Right atrium auricular region (tissue), 2 donors: ENCODE measurements at regions not wholly inside any gene's neighbourhood (a gene's known extent, or its start where the extent isn't known, plus 50 kb on each side); places are given as distances from the start of the nearest gene placed in this dataset.
A peak's percentile ranks its signal among the peaks of the same experiment; 100 is the strongest.
"Not testable (repeated sequence)": the region's sequence is repeated elsewhere in the genome, so short reads cannot be mapped to it uniquely, and the experiment has no call there.

ENCODE experiments used
- DNase-seq: peaks from one replicate; pipeline ENCODE4 v3.0.0-alpha.2; 2019; ENCODE audit warnings: low spot score
- H3K27ac ChIP-seq, 2 donors: fragments of 200-600 bp; sonication (generic); 1 replicate in 1 of 2; 2 replicates in 1 of 2; pipeline ENCODE4 v1.5.1; 2016 to 2019
- H3K27me3 ChIP-seq, 2 donors: fragments of 200-600 bp; sonication (generic); one replicate each; pipeline versions ENCODE4 v1.5.1 to v1.6.0; 2017 to 2019
- H3K36me3 ChIP-seq: fragments of 200-600 bp; sonication (generic); one replicate; pipeline ENCODE4 v1.5.1; 2016
- H3K4me1 ChIP-seq, 2 donors: fragments of 200-600 bp; sonication (generic); one replicate each; pipeline versions ENCODE4 v1.5.1 to v1.6.0; 2017 to 2019
- H3K4me3 ChIP-seq, 2 donors: fragments of 200-600 bp; sonication (generic); 1 replicate in 1 of 2; 2 replicates in 1 of 2; pipeline ENCODE4 v1.5.1; 2017 to 2019; ENCODE audit warnings: mild to moderate bottlenecking in 1 of 2, moderate library complexity in 1 of 2
- H3K9me3 ChIP-seq, 2 donors: fragments of 200-600 bp; sonication (generic); one replicate each; pipeline ENCODE4 v1.5.1; 2019
- TF ChIP-seq, protein P1 (sequence below), 2 donors: fragments of 200-600 bp; sonication (generic); IDR thresholded peaks; one replicate each; pipeline ENCODE4 v1.5.1; 2019; ENCODE audit warnings: antibody characterized with exemption in 2 of 2

DNA sequence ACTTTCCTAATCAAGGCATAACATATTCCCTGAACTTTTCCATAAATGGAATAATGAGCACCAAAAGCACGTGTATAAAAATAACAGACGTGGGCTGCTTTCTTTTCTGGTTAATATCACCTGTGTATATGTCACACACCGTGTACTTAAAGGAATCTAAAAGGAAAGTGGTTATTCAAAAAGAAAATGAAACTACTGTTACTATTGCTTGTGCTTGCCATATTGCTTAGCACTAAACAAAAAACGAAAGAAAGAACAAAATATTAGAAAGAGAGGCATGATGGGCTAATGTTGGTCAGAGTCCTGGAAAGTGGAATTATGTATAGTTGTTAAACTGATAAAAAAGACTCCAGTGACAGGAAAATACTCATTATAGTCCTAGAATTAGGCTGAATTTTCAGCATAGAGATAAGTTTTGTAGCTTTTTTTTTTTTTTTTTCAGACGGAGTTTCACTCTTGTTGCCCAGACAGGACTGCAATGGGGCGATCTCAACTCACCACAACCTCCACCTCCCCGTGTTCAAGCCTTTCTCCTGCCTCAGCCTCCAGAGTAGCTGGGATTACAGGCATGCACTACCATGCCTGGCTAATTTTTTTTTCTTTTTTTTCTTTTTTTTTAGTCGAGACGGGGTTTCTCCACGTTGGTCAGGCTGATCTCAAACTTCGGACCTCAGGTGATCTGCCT lies 123.2 kb downstream of the PABPC4L start:
- no peaks in the 10 kb centered on the region for H3K36me3 ChIP-seq
- no peaks in the 10 kb centered on the region for H3K4me1 ChIP-seq
- H3K27me3 ChIP-seq: no peaks in the 10 kb centered on the region
- H3K4me3 ChIP-seq: peak overlapping the region in 1 of 2 donors; percentile 5
- H3K9me3 ChIP-seq: no peaks in the 10 kb centered on the region
- TF ChIP-seq, protein P1, sequence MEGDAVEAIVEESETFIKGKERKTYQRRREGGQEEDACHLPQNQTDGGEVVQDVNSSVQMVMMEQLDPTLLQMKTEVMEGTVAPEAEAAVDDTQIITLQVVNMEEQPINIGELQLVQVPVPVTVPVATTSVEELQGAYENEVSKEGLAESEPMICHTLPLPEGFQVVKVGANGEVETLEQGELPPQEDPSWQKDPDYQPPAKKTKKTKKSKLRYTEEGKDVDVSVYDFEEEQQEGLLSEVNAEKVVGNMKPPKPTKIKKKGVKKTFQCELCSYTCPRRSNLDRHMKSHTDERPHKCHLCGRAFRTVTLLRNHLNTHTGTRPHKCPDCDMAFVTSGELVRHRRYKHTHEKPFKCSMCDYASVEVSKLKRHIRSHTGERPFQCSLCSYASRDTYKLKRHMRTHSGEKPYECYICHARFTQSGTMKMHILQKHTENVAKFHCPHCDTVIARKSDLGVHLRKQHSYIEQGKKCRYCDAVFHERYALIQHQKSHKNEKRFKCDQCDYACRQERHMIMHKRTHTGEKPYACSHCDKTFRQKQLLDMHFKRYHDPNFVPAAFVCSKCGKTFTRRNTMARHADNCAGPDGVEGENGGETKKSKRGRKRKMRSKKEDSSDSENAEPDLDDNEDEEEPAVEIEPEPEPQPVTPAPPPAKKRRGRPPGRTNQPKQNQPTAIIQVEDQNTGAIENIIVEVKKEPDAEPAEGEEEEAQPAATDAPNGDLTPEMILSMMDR (IDR thresholded peaks at IDR 0.05): no peak
- DNase-seq: no peak
- H3K27ac ChIP-seq: no peak overlapping the region

DNA sequence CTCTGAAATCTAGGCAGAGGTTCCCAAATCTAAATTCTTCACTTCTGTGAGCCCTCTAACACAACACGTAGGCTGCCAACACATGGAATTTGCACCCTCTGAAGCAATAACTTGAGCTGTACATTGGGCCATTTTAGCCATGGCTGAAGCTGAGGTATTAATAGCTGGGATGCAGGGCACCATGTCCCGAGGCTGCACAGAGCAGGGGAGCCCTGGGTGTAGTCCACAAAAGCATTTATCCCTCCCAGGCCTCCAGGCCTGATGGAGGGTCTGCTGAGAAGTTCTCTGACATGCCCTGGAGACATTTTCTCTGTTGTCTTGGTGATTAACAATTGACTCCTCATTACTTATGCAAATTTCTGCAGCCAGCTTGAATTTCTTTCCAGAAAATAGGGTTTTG lies 127.9 kb downstream of the PABPC4L start:
- no peak for DNase-seq
- H3K36me3 ChIP-seq: no peaks in the 10 kb centered on the region
- H3K4me3 ChIP-seq: no peak overlapping the region
- TF ChIP-seq, protein P1 (IDR thresholded peaks at IDR 0.05): no peak
- H3K4me1 ChIP-seq: no peaks in the 10 kb centered on the region
- H3K9me3 ChIP-seq: no peaks in the 10 kb centered on the region
- H3K27ac ChIP-seq: no peak overlapping the region
- no peaks in the 10 kb centered on the region for H3K27me3 ChIP-seq

DNA sequence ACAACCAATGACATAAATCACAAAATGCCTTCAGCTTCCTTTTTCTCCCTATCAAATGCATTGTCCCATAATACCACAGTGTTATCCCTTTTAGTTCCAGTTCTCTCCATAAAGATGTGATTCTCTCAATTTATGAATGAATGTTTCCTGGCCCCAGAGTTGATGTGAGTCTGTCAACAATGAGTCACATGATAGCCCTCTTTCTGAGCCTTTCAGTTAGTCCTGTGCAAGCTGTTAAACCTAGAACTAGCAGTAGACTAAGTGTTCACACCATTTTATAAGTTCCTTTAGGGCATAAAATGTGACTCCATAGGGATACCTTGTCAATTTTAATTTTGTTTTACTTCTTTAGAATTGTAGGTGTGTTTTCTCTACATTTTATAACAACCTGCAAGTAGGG lies 129.5 kb downstream of the PABPC4L start:
- Histone ChIP-seq H3K9me3 (peaks cover 0 to 4% of the 10 kb centered on the region in 2 donors), H3K36me3 (no peaks in the 10 kb centered on the region), H3K27me3 (no peaks in the 10 kb centered on the region), H3K4me1 (no peaks in the 10 kb centered on the region), H3K4me3 (no peak overlapping the region), H3K27ac (no peak overlapping the region)
- DNase-seq: no peak
- TF ChIP-seq, protein P1 (IDR thresholded peaks at IDR 0.05): no peak

DNA sequence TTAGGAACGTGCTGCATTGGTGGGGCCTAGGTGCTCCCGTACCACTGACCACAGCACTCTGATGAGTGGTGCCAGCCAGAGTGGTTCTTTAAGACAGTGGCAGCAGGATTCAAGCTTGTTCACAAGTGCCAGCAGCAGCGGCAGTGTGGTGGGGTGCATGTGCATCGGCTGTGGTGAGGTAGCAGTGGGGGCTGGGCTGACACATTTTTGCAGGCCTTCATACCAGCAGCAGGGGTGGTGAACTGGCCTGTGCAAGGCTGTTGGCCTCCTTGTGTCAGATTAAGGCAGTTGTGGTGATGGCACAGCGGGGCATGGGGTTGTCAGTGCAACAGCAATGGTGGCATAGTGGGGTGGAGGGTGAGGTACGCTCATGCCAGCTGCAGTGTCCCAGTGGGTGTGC lies 131.4 kb downstream of the PABPC4L start:
- no peaks in the 10 kb centered on the region for H3K27me3 ChIP-seq
- no peaks in the 10 kb centered on the region for H3K4me1 ChIP-seq
- H3K36me3 ChIP-seq: no peaks in the 10 kb centered on the region
- TF ChIP-seq, protein P1 (IDR thresholded peaks at IDR 0.05): no peak
- no peak overlapping the region for H3K4me3 ChIP-seq
- DNase-seq: no peak
- H3K27ac ChIP-seq: no peak overlapping the region
- peaks cover 0 to 4% of the 10 kb centered on the region in 2 donors for H3K9me3 ChIP-seq

DNA sequence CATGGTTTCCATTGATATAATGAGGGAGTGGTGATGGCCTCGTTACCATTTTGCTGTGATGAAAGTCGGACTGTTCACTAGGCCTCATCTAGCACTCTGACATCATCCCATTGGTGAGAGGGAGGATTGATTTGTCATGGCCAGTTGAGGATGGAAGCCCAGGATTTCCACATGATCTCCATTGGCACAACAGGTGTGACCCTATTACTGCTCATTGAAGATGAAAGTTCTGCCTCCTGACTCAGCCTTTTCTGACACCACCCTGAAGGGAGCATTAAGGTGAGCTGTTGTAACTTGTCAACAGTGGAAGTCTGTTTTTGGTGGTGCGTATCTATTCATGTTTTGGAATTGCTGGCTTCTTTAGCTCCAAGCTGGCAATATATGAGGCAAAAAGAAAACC lies 144.2 kb downstream of the PABPC4L start:
- no peak overlapping the region for H3K4me3 ChIP-seq
- H3K27me3 ChIP-seq: no peaks in the 10 kb centered on the region
- TF ChIP-seq, protein P1 (IDR thresholded peaks at IDR 0.05): no peak
- no peak for DNase-seq
- no peaks in the 10 kb centered on the region for H3K4me1 ChIP-seq
- no peak overlapping the region for H3K27ac ChIP-seq
- no peaks in the 10 kb centered on the region for H3K9me3 ChIP-seq
- H3K36me3 ChIP-seq: no peaks in the 10 kb centered on the region

- not testable (repeated sequence) for H3K4me1 ChIP-seq, H3K27ac ChIP-seq, H3K36me3 ChIP-seq, DNase-seq, H3K27me3 ChIP-seq, H3K9me3 ChIP-seq, H3K4me3 ChIP-seq
These were observed 155.4 kb downstream of the PABPC4L start for GRCh38 chr4:134046221-134046620.
